Neural progenitor cell (in vitro differentiated cells): ENCODE measurements at regions not wholly inside any gene's neighbourhood (a gene's known extent, or its start where the extent isn't known, plus 50 kb on each side); places are given as distances from the start of the nearest gene placed in this dataset.

Source experiments
- DNase-seq: peaks from one replicate; pipeline ENCODE4 v3.0.0-alpha.2; 2016; ENCODE audit warnings: low spot score
- H2AFZ ChIP-seq: fragments of 200-600 bp; sonication (generic); replicated peaks from 2 replicates; pipeline ENCODE4 v1.6.1; 2016; ENCODE audit warnings: antibody characterized with exemption
- H3F3A ChIP-seq: fragments of 200-600 bp; sonication (generic); 2 replicates; pipeline ENCODE4 v1.6.1; 2016; ENCODE audit warnings: antibody characterized with exemption, low read depth
- H3K27ac ChIP-seq: fragments of 200-600 bp; sonication (generic); 2 replicates; pipeline ENCODE4 v1.5.1; 2016; ENCODE audit warnings: mild to moderate bottlenecking
- H3K27me3 ChIP-seq: fragments of 200-600 bp; sonication (generic); 2 replicates; pipeline ENCODE4 v1.6.1; 2016; ENCODE audit warnings: mild to moderate bottlenecking, moderate library complexity
- H3K36me3 ChIP-seq: fragments of 200-600 bp; sonication (generic); 2 replicates; pipeline ENCODE4 v1.5.1; 2016
- H3K4me1 ChIP-seq: fragments of 200-600 bp; sonication (generic); 2 replicates; pipeline ENCODE4 v1.6.1; 2016; ENCODE audit warnings: mixed run types
- H3K4me2 ChIP-seq: fragments of 200-600 bp; sonication (generic); 2 replicates; pipeline ENCODE4 v1.6.1; 2016
- H3K4me3 ChIP-seq: fragments of 200-600 bp; sonication (generic); 2 replicates; pipeline ENCODE4 v1.5.1; 2016
- H3K79me2 ChIP-seq: fragments of 200-600 bp; sonication (generic); 2 replicates; pipeline ENCODE4 v1.6.1; 2016; ENCODE audit warnings: low read depth
- H3K9ac ChIP-seq: fragments of 200-600 bp; sonication (generic); 2 replicates; pipeline ENCODE4 v1.6.1; 2016
- H3K9me3 ChIP-seq: fragments of 200-600 bp; sonication (generic); 2 replicates; pipeline ENCODE4 v1.5.1; 2016; ENCODE audit warnings: low read depth
- H4K20me1 ChIP-seq: fragments of 200-600 bp; sonication (generic); 2 replicates; pipeline ENCODE4 v1.6.1; 2016; ENCODE audit warnings: low read depth
- H3K27ac Mint-ChIP-seq: 3 replicates; pipeline ENCODE4 v1.8.0; 2021; ENCODE audit warnings: mixed read lengths
- H3K27me3 Mint-ChIP-seq: 2 replicates; pipeline ENCODE4 v1.8.0; 2022; ENCODE audit warnings: low read depth, mild to moderate bottlenecking, inconsistent platforms, moderate library complexity, mixed read lengths; ENCODE audit not compliant: insufficient read depth
- H3K36me3 Mint-ChIP-seq: 3 replicates; pipeline ENCODE4 v1.8.0; 2021; ENCODE audit warnings: mixed read lengths
- H3K4me1 Mint-ChIP-seq: 3 replicates; pipeline ENCODE4 v1.8.0; 2021; ENCODE audit warnings: mixed read lengths
- H3K4me3 Mint-ChIP-seq: 3 replicates; pipeline ENCODE4 v1.8.0; 2021; ENCODE audit warnings: mild to moderate bottlenecking, moderate library complexity, mixed read lengths
- H3K9me3 Mint-ChIP-seq: 3 replicates; pipeline ENCODE4 v1.8.0; 2020; ENCODE audit warnings: mixed read lengths
- CTCF ChIP-seq: fragments of 200-600 bp; sonication (generic); IDR thresholded peaks from 2 replicates; pipeline ENCODE4 v1.5.1; 2017; ENCODE audit warnings: antibody characterized with exemption, mild to moderate bottlenecking
- EZH2 ChIP-seq: fragments of 200-600 bp; sonication (generic); IDR thresholded peaks from 2 replicates; pipeline ENCODE4 v1.6.1; 2017; ENCODE audit warnings: antibody characterized with exemption, mild to moderate bottlenecking, moderate library complexity
- EZH2phosphoT487 ChIP-seq: fragments of 200-600 bp; sonication (generic); IDR thresholded peaks from 2 replicates; pipeline ENCODE4 v1.6.1; 2017; ENCODE audit warnings: antibody characterized with exemption

- Mint-ChIP-seq H3K27ac (no peak overlapping the region), H3K9me3 (peaks cover 14% of the 10 kb centered on the region), H3K27me3 (peaks cover 2% of the 10 kb centered on the region), H3K36me3 (no peaks in the 10 kb centered on the region), H3K4me3 (no peak overlapping the region), H3K4me1 (peaks cover 9% of the 10 kb centered on the region)
- no peaks in the 10 kb centered on the region for H3K79me2 ChIP-seq
- no peaks in the 10 kb centered on the region for H3K36me3 ChIP-seq
- no peak overlapping the region for H3K9ac ChIP-seq
- TF ChIP-seq EZH2phosphoT487 (no peak), EZH2 (no peak), CTCF (no peak)
- no peaks in the 10 kb centered on the region for H3K4me1 ChIP-seq
- H2AFZ ChIP-seq = no peak overlapping the region
- H3K4me3 ChIP-seq = no peak overlapping the region
- H3K9me3 ChIP-seq = no peaks in the 10 kb centered on the region
- no peak for DNase-seq
- H3K27me3 ChIP-seq = no peaks in the 10 kb centered on the region
- no peak overlapping the region for H3K27ac ChIP-seq
- H3F3A ChIP-seq = no peaks in the 10 kb centered on the region
- H3K4me2 ChIP-seq = no peak overlapping the region
- H4K20me1 ChIP-seq = no peaks in the 10 kb centered on the region
Observed at GRCh38 chr2:217179854-217180253, 320.0 kb upstream of the TNP1 start.

GRCh38 chr2:217178341-217178740 is 318.5 kb upstream of the TNP1 start:
- Histone ChIP-seq H3K9me3 (no peaks in the 10 kb centered on the region), H3K27ac (no peak overlapping the region), H3K79me2 (no peaks in the 10 kb centered on the region), H3K27me3 (no peaks in the 10 kb centered on the region), H3K36me3 (no peaks in the 10 kb centered on the region), H2AFZ (no peak overlapping the region), H3F3A (no peaks in the 10 kb centered on the region), H3K4me1 (no peaks in the 10 kb centered on the region), H3K4me3 (no peak overlapping the region), H3K4me2 (no peak overlapping the region), H3K9ac (no peak overlapping the region), H4K20me1 (no peaks in the 10 kb centered on the region)
- Mint-ChIP-seq H3K27me3 (peaks cover 2% of the 10 kb centered on the region), H3K36me3 (no peaks in the 10 kb centered on the region), H3K4me1 (peaks cover 7% of the 10 kb centered on the region), H3K9me3 (peaks cover 14% of the 10 kb centered on the region), H3K4me3 (no peak overlapping the region), H3K27ac (no peak overlapping the region)
- DNase-seq = no peak
- TF ChIP-seq EZH2phosphoT487 (no peak), EZH2 (no peak), CTCF (no peak)

GRCh38 chr2:217177720-217178119 is 317.9 kb upstream of the TNP1 start:
- no peak for DNase-seq
- H3K4me2 ChIP-seq = no peak overlapping the region
- H3K9ac ChIP-seq = no peak overlapping the region
- no peaks in the 10 kb centered on the region for H3K36me3 ChIP-seq
- peaks cover 2% of the 10 kb centered on the region for H3K4me1 Mint-ChIP-seq
- no peak overlapping the region for H3K27ac ChIP-seq
- TF ChIP-seq CTCF (no peak), EZH2phosphoT487 (no peak), EZH2 (no peak)
- no peaks in the 10 kb centered on the region for H3K4me1 ChIP-seq
- H3K27me3 ChIP-seq = no peaks in the 10 kb centered on the region
- no peak overlapping the region for H3K27ac Mint-ChIP-seq
- no peaks in the 10 kb centered on the region for H4K20me1 ChIP-seq
- H3K79me2 ChIP-seq = no peaks in the 10 kb centered on the region
- no peak overlapping the region for H3K4me3 Mint-ChIP-seq
- H3K9me3 Mint-ChIP-seq = peaks cover 14% of the 10 kb centered on the region
- no peaks in the 10 kb centered on the region for H3K27me3 Mint-ChIP-seq
- no peak overlapping the region for H3K4me3 ChIP-seq
- H3K9me3 ChIP-seq = no peaks in the 10 kb centered on the region
- H2AFZ ChIP-seq = no peak overlapping the region
- H3K36me3 Mint-ChIP-seq = no peaks in the 10 kb centered on the region
- no peaks in the 10 kb centered on the region for H3F3A ChIP-seq
